ENCODE measurements at regions not wholly inside any gene's neighbourhood (a gene's known extent, or its start where the extent isn't known, plus 50 kb on each side); places are given as distances from the start of the nearest gene placed in this dataset.

- FAIRE-seq: no peak
Observed at GRCh38 chr1:47514229-47514628, 76.4 kb downstream of the FOXD2 start.

More at GRCh38 chr1:47514229-47514628, 76.4 kb downstream of the FOXD2 start:
- Histone ChIP-seq H2AK5ac (ENCODE audit: low read depth, low read length) (no peak overlapping the region), H4K8ac (ENCODE audit: extremely low read depth, insufficient read depth, low read length) (no peak overlapping the region), H3K4me3 (ENCODE audit: extremely low read depth in 1 of 4, insufficient read depth in 2 of 4, low read depth in 3 of 4, low read length in 4 of 4) (no peak overlapping the region), H2BK20ac (ENCODE audit: low read length) (no peak overlapping the region), H3K9me3 (ENCODE audit: insufficient read depth in 2 of 2, low read depth in 1 of 2, low read length in 1 of 2) (peaks cover 0 to 7% of the 10 kb centered on the region in 2 experiments; a peak in 1 of 4 replicates), H3K4me1 (replicated peaks in 1 of 4; ENCODE audit: control insufficient read depth in 3 of 4, insufficient read depth in 4 of 4, low read length in 3 of 4) (peaks cover 0 to under 1% (median 0%) of the 10 kb centered on the region in 4 experiments; a peak in 1 of 7 replicates), H2AFZ (ENCODE audit: low read length) (no peak overlapping the region), H3K23me2 (ENCODE audit: low read depth, low read length) (peaks cover 4% of the 10 kb centered on the region; the same call in 1 of the 2 replicates), H2BK5ac (ENCODE audit: low read depth, low read length) (no peak overlapping the region), H2BK15ac (ENCODE audit: low read length) (no peak overlapping the region), H4K20me1 (replicated peaks in 1 of 2; ENCODE audit: control insufficient read depth in 1 of 2, insufficient read depth in 2 of 2, low read length in 2 of 2) (no peaks in the 10 kb centered on the region), H3K4me2 (ENCODE audit: insufficient read depth in 1 of 2, low read depth in 2 of 2, low read length in 2 of 2) (no peak overlapping the region), H3K79me1 (ENCODE audit: low read depth, low read length) (no peaks in the 10 kb centered on the region), H3K27ac (ENCODE audit: low read depth, low read length) (no peak overlapping the region), H2BK12ac (ENCODE audit: low read depth, low read length) (no peak overlapping the region), H3K79me2 (ENCODE audit: control insufficient read depth in 1 of 2, insufficient read depth in 2 of 2, low read length in 2 of 2) (no peaks in the 10 kb centered on the region), H3K36me3 (ENCODE audit: control insufficient read depth in 2 of 4, insufficient read depth in 4 of 4, low read length in 3 of 4) (no peaks in the 10 kb centered on the region), H3K23ac (ENCODE audit: insufficient read length) (no peak overlapping the region), H3K14ac (ENCODE audit: insufficient read length) (no peak overlapping the region), H3K9ac (replicated peaks in 1 of 4; ENCODE audit: extremely low read depth in 1 of 4, low read depth in 3 of 4, low read length in 3 of 4) (no peak overlapping the region), H3K56ac (replicated peaks; ENCODE audit: insufficient read length, low read depth, low read length) (no peak overlapping the region), H4K5ac (ENCODE audit: insufficient read length, low read depth, low read length) (no peak overlapping the region), H3K27me3 (replicated peaks in 1 of 4; ENCODE audit: control insufficient read depth in 3 of 4, extremely low read depth in 1 of 4, insufficient read depth in 3 of 4, low read length in 3 of 4) (peaks cover 2 to 12% (median 10%) of the 10 kb centered on the region in 4 experiments; a peak in 6 of 7 replicates), H2BK120ac (replicated peaks; ENCODE audit: low read depth, low read length) (no peak overlapping the region), H4K91ac (replicated peaks; ENCODE audit: insufficient read length, low read length) (no peak overlapping the region), H3K4ac (replicated peaks; ENCODE audit: insufficient read length, low read depth, low read length) (no peak overlapping the region), H3K18ac (ENCODE audit: extremely low read depth, low read length) (no peak overlapping the region)
- ChIA-PET CTCF (ENCODE audit: partially characterized antibody) (interaction anchor here (1.0 to 2.2 kb wide), 4 partner anchors 56 to 204 kb away, joined by 3 to 12 read pairs (median 3); no protein-coding TSS in a partner anchor), POLR2A (ENCODE audit: partially characterized antibody) (no interaction called here)
- TF ChIP-seq RFX5 (IDR thresholded peaks at IDR 0.05; ENCODE audit: borderline replicate concordance, low read depth, low read length): no peak
- no peak for TF ChIP-seq KDM4A (IDR thresholded peaks at IDR 0.05; ENCODE audit: low read depth, low read length, severe bottlenecking)
- TF ChIP-seq JUN (IDR thresholded peaks at IDR 0.05; ENCODE audit: low read depth, low read length): no peak
- TF ChIP-seq BACH1 (IDR thresholded peaks at IDR 0.05; ENCODE audit: low read length): no peak
- no peak for TF ChIP-seq SP2 (IDR thresholded peaks at IDR 0.05; ENCODE audit: low read length)
- TF ChIP-seq SP4 (IDR thresholded peaks at IDR 0.05; ENCODE audit: low read length): no peak
- no peak for TF ChIP-seq POLR2A (IDR thresholded peaks at IDR 0.05; ENCODE audit: control extremely low read depth in 1 of 2, low read depth in 2 of 2, low read length in 2 of 2)
- no peak for TF ChIP-seq TBP (IDR thresholded peaks at IDR 0.05; ENCODE audit: low read depth, low read length)
- TF ChIP-seq KDM1A (IDR thresholded peaks at IDR 0.05; ENCODE audit: borderline replicate concordance, low read length): no peak
- TF ChIP-seq GABPA (IDR thresholded peaks at IDR 0.05; ENCODE audit: borderline replicate concordance, insufficient read depth, low read length): no peak
- TF ChIP-seq, protein P1, sequence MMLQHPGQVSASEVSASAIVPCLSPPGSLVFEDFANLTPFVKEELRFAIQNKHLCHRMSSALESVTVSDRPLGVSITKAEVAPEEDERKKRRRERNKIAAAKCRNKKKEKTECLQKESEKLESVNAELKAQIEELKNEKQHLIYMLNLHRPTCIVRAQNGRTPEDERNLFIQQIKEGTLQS (IDR thresholded peaks at IDR 0.05; ENCODE audit: insufficient read depth, low read depth, low read length): no peak
- no peak for TF ChIP-seq NRF1 (IDR thresholded peaks at IDR 0.05; ENCODE audit: low read depth, low read length)
- TF ChIP-seq SP1 (IDR thresholded peaks at IDR 0.05; ENCODE audit: low read depth, low read length): no peak
- no peak for TF ChIP-seq CREB1 (IDR thresholded peaks at IDR 0.05)
- no peak for TF ChIP-seq PHF8 (conservative IDR thresholded peaks at IDR 0.05; ENCODE audit: low read depth, low read length)
- TF ChIP-seq BCL11A (IDR thresholded peaks at IDR 0.05; ENCODE audit: low read depth in 2 of 2, low read length in 2 of 2): no peak
- no peak for DNase-seq (ENCODE audit: low read depth in 1 of 2, low spot score in 2 of 2)

Measured in H1 (cell line).